ENCODE measurements at regions not wholly inside any gene's neighbourhood (a gene's known extent, or its start where the extent isn't known, plus 50 kb on each side); places are given as distances from the start of the nearest gene placed in this dataset.
"Not testable (repeated sequence)": the region's sequence is repeated elsewhere in the genome, so short reads cannot be mapped to it uniquely, and the experiment has no call there.

- DNase-seq (ENCODE audit: low read depth, low spot score) = no peak
Measured at GRCh38 chr5:98341038-98342032, 432.1 kb upstream of the RGMB start.

- not testable (repeated sequence) for DNase-seq (ENCODE audit: low read depth, low spot score)
Measured at GRCh38 chr5:98342958-98343660, 430.4 kb upstream of the RGMB start.

- DNase-seq (ENCODE audit: low read depth, low spot score) = no peak
Measured at GRCh38 chr5:98349251-98349989, 424.0 kb upstream of the RGMB start.

DNA sequence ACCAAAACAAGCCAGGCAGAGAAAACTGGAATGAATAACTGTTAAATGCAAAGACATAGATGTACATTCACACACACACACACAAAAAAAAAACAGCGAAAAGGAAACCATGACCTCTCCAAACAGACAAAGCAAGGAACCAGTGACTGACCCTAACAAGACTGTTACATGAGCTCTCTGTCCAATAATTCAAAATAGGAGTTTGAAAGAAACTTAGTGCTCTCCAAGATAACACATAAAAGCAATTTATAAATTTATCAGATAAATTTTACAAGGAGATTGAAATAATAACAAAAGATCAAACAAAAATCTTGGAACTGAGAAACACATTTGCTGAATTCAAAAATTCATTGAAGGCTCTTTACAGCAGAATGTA lies 423.5 kb upstream of the RGMB start:
- no peak for DNase-seq (ENCODE audit: low read depth, low spot score)

- no peak for DNase-seq (ENCODE audit: low read depth, low spot score)
Measured at GRCh38 chr5:98354922-98355321, 418.5 kb upstream of the RGMB start.

DNA sequence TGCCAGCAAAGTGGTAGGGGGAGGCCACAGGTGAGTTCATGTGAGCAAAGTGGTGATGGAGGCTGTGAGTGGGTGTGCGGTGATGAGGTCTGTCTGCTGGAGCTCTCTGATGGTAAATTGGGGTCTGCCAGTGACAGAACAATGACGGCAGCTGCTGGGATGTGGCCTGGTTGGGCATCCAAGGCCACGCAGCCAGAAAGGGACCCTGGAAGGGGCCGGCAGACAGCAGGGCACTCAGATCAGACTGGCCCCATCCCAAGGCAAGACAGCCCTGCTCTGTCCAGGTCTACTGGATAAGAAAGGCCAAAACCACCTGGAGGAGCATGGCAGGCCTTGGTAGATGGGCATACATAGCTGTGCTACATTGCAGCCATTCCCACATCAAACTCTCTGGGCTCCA lies 412.9 kb upstream of the RGMB start:
- DNase-seq (ENCODE audit: low read depth, low spot score) = no peak

DNA sequence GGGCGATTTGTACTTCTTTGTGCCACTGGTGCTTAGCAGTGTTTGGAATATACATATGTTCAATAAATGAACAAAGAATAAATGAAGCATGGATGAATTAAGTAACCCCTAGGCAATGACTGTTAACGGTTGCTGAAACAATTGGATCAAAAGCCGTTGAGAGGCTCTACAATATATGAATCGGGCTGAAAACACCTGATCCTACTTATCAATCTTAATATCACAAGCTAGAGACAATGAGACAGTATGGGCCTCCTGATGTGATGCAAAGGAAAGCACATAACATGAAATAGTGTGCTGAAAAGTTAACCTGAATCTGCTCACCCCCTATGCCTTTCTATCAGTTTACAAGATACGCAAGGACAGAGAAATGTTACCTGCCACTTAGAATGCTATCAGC lies 410.3 kb upstream of the RGMB start:
- DNase-seq (ENCODE audit: low read depth, low spot score) = no peak

DNA sequence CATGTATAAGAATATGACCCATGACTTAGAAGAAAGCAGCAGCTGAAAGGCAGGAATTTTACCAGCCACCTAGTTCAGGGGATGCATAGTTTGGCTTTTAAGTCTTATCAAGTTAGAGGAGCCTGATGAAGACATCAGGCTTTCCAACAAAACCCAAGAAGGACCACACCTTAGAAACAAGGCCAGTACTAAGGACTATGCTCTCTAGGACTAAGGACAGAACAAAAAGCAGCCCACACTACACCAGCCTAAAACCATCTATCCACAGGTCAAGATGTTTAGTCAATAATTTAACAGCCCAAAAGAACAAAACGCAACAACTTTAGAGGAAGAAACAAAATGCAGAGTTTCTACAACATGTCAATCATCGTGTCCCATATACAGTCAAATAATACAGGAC lies 408.9 kb upstream of the RGMB start:
- DNase-seq (ENCODE audit: low read depth, low spot score) = no peak

DNA sequence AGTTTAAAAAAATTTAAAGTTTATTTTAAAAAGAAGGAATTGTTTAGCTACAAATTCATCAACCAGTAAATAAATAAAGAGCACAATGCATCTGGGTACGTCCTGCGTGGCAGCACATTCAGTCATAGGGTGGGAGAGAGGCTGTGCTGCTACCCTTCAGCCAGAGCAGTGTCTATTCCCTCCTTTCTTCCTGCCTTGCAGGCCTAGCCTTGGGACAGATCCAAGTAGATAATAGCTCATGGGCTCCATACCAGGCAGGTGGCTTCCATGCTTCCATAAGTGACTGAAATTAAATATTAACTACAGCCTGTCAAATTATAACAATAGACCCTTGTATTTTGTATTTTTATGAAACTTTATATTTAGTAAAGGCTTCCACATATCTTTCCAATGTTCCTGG lies 408.3 kb upstream of the RGMB start:
- no peak for DNase-seq (ENCODE audit: low read depth, low spot score)

- DNase-seq (ENCODE audit: low read depth, low spot score) = no peak
Measured at GRCh38 chr5:98368141-98368540, 405.3 kb upstream of the RGMB start.

- no peak for DNase-seq (ENCODE audit: low read depth, low spot score)
Measured at GRCh38 chr5:98372351-98372750, 401.1 kb upstream of the RGMB start.

DNA sequence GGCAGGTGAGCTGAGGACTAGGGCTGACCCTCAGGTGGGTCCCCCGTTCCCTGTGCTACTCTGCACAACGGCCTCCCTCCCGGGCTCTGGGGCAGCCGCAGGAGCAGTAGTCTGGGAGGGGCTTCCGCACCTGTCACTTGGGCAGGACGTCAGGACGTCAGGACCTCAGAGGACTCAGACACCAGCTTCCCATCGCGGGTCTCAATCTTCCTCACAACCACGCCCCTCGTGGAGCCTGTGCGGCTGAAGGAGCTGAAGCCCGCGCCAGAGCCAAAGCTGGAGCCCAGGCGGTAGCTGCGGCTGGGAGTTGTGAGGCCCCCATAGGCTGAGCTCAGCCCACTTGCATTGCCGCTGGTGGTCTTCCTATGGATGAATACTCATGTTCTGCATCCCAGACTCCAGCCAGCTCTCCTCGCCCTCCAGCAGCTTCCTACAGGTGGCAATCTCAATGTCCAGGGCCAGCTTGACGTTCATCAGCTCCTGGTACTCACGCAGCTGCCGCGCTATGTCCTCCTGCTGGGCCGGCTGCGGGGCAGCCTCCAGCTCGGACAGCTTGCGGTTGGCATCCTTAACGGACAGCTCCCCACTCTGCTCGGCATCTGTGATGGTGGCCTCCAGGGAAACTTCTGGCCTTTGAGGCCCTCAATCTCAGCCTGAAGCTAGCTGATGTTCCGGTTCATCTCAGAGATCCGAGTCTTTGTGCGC lies 381.4 kb upstream of the RGMB start:
- no peak for DNase-seq (ENCODE audit: low read depth, low spot score)

DNA sequence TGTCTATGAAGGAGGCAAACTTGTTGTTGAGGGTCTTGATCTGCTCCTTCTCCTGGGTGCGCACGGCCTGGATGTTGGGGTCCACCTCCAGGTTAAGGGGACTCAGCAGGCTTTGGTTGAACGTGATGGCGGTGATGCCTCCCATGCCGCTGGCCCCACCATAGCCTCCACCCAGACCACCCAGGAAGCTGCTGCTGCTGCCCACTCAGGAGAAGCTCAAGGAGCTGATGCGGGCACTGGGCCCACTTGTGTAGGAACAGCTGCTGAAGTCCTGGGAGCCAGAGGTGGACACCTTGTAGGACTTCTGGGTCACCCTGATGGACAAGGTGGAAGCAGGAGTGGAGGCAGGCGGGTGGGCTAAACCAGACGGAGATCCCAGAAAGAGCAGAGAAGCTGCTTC lies 380.3 kb upstream of the RGMB start:
- DNase-seq (ENCODE audit: low read depth, low spot score) = not testable (repeated sequence)

DNA sequence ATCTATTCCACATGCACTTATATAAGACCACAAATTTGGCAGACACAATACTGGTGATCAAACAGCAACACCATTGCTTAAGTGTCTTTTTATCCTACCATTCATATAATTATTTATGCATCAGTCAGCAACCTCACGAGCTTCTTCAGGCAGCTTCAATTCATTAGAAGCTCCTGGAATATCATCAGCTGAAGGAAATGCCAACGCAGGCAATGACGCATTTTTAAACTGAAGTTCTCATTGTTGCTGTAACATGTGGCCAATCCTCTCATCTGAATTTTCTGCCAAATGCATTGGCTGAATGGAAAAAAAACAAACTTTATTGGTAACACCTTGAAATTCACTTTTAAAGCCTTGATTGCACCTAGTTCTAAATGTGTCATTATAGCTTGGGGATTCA lies 376.4 kb upstream of the RGMB start:
- no peak for DNase-seq (ENCODE audit: low read depth, low spot score)

- DNase-seq (ENCODE audit: low read depth, low spot score) = no peak
Measured at GRCh38 chr5:98398465-98398864, 375.0 kb upstream of the RGMB start.

GRCh38 chr5:98401656-98402055 lies 371.8 kb upstream of the RGMB start:
- no peak for DNase-seq (ENCODE audit: low read depth, low spot score)

DNA sequence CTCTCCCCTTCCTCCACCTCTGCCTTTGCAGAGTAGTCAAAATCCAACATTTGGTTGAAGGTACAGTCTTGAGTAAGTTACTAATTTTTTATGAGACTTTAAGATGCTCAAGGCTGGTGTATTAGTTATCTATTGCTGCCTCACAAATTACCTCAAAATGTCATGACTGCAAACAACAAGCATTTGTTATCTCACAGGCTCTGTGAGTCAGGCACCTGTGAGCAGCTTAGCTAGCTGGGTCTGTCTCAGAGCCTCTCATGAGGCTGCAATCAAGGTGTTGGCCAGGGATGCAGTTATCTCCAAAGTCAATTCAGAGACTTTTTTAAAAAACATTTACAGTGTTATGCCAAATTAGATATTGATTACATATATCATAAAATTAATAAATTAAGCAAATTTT lies 371.3 kb upstream of the RGMB start:
- DNase-seq (ENCODE audit: low read depth, low spot score) = no peak

- DNase-seq (ENCODE audit: low read depth, low spot score) = no peak
Measured at GRCh38 chr5:98403131-98403530, 370.3 kb upstream of the RGMB start.

DNA sequence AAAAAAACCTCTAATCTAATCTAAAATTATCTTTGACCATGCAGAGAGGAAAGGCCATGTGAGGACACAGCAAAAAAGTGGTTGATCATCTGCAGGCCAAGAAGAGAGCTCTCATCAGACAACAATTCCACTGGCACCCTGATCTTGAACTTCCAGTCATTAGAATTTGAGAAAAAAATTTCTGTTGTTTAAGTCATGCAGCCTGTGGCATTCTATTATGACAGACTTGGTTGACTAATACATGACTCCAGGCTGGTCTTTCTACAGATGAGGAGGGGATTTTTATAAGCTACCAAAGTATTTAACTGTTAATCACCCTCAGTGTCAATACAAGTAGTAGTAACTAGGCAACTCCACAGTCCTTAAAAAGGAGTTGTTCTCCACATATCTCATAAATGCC lies 358.5 kb upstream of the RGMB start:
- DNase-seq (ENCODE audit: low read depth, low spot score) = no peak

DNA sequence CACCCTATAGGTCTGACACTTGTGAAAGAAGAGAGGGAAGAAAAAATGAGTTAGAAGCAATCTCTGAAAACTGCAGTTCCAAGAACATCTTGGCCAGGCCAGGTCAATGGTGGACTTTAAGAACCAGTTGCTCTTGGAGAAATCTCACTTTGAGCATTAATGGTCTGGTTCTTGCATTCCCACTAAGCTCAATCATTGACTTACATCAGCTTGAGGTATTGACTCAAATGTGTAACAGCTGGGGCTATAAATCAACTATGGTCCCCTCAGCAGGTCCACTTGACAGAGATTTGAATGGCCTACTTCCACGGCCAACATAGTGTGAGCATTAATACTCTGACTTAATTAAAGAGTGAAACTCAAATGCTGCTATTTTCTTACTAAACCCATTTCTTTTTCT lies 357.8 kb upstream of the RGMB start:
- no peak for DNase-seq (ENCODE audit: low read depth, low spot score)

DNA sequence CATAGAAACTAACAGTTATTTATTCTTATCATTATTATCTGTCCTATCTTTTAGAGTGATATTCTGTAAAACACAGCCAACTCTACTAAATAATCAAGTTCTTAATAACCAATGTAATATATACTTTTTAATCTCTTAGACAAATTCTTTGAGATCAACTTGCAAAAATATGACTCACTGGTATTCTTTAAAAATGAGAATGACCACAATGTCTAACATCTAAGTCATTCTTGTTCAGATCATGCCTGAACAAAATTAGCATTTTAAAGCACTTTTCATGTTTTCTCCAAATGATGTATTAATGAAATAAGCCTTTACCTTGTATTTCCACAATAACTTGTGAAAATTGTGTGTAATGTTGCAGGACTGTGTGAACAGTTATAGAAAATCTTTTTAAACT lies 356.9 kb upstream of the RGMB start:
- no peak for DNase-seq (ENCODE audit: low read depth, low spot score)

Measured in pulmonary artery endothelial cell (primary cell).